PC-9 (cell line): ENCODE measurements at regions not wholly inside any gene's neighbourhood (a gene's known extent, or its start where the extent isn't known, plus 50 kb on each side); places are given as distances from the start of the nearest gene placed in this dataset.

Source experiments
- BruUV-seq: library from RNA; stranded (reverse); fragments of 400-500 nt; replicated peaks from 2 replicates; lab custom pipeline; 2021; lab: Mats Ljungman, UMichigan
- CTCF ChIA-PET: fragments of 300-600 bp; sonication (Branson Sonifier 250); formaldehyde crosslinking; loops from one replicate; lab custom pipeline; 2022; ENCODE audit warnings: antibody characterized with exemption; lab: Charles Lee
- POLR2A ChIA-PET: fragments of 300-600 bp; sonication (Branson Sonifier 250); formaldehyde crosslinking; loops from one replicate; lab custom pipeline; 2022; ENCODE audit warnings: antibody characterized with exemption; ENCODE audit not compliant: unreplicated experiment; lab: Charles Lee
- DNase-seq, 2 experiments: peaks; one replicate each; pipeline versions ENCODE4 v3.0.0 to v3.0.0-alpha.2; 2015 to 2022; ENCODE audit warnings: mixed read lengths in 1 of 2
- H2AFZ ChIP-seq: fragments of 200-600 bp; sonication (generic); 2 replicates; pipeline ENCODE4 v1.8.1; 2017; ENCODE audit warnings: antibody characterized with exemption
- H3F3A ChIP-seq: fragments of 200-600 bp; sonication (generic); 2 replicates; pipeline ENCODE4 v1.8.1; 2017; ENCODE audit warnings: antibody characterized with exemption, mild to moderate bottlenecking, low read depth; ENCODE audit not compliant: insufficient read depth
- H3K27ac ChIP-seq: fragments of 200-600 bp; sonication (generic); 2 replicates; pipeline ENCODE4 v1.6.1; 2016; ENCODE audit warnings: mixed run types
- H3K27me3 ChIP-seq: fragments of 200-600 bp; sonication (generic); 2 replicates; pipeline ENCODE4 v1.6.1; 2016; ENCODE audit warnings: low read depth, mixed run types; ENCODE audit not compliant: insufficient read depth
- H3K36me3 ChIP-seq: fragments of 200-600 bp; sonication (generic); 2 replicates; pipeline ENCODE4 v1.6.1; 2016; ENCODE audit warnings: low read depth, mixed run types
- H3K4me1 ChIP-seq: fragments of 200-600 bp; sonication (generic); replicated peaks from 2 replicates; pipeline ENCODE4 v1.6.1; 2016; ENCODE audit warnings: mixed run types; ENCODE audit not compliant: insufficient read depth
- H3K4me2 ChIP-seq: fragments of 200-600 bp; sonication (generic); 2 replicates; pipeline ENCODE4 v1.6.1; 2017; ENCODE audit warnings: mixed run types
- H3K4me3 ChIP-seq: fragments of 200-600 bp; sonication (generic); 2 replicates; pipeline ENCODE4 v1.6.1; 2016; ENCODE audit warnings: mixed run types
- H3K79me2 ChIP-seq: fragments of 200-600 bp; sonication (generic); 2 replicates; pipeline ENCODE4 v1.6.1; 2017; ENCODE audit warnings: low read depth, mixed run types
- H3K9me2 ChIP-seq: fragments of 200-600 bp; sonication (generic); 2 replicates; pipeline ENCODE4 v1.8.1; 2017; ENCODE audit warnings: mild to moderate bottlenecking; ENCODE audit not compliant: insufficient read depth
- H3K9me3 ChIP-seq: fragments of 200-600 bp; sonication (generic); 2 replicates; pipeline ENCODE4 v1.8.1; 2016; ENCODE audit warnings: low read depth; ENCODE audit not compliant: insufficient read depth
- H4K20me1 ChIP-seq: fragments of 200-600 bp; sonication (generic); 2 replicates; pipeline ENCODE4 v1.8.1; 2017; ENCODE audit not compliant: insufficient read depth
- EZH2 ChIP-seq: fragments of 200-600 bp; sonication (generic); IDR thresholded peaks from 2 replicates; pipeline ENCODE4 v1.8.0; 2017; ENCODE audit warnings: antibody characterized with exemption, low read depth
- intact Hi-C: fragments of 100-400 bp; cut with micrococcal nuclease; formaldehyde crosslinking; loops from one replicate; pipeline ENCODE4 v1.10.0; 2022; ENCODE audit not compliant: unreplicated experiment
- TF ChIP-seq, protein P1 (sequence below): fragments of 200-600 bp; sonication (generic); conservative IDR thresholded peaks from 2 replicates; pipeline ENCODE4 v1.6.1; 2017; ENCODE audit warnings: mixed run types, antibody characterized with exemption, mild to moderate bottlenecking, moderate library complexity

DNA sequence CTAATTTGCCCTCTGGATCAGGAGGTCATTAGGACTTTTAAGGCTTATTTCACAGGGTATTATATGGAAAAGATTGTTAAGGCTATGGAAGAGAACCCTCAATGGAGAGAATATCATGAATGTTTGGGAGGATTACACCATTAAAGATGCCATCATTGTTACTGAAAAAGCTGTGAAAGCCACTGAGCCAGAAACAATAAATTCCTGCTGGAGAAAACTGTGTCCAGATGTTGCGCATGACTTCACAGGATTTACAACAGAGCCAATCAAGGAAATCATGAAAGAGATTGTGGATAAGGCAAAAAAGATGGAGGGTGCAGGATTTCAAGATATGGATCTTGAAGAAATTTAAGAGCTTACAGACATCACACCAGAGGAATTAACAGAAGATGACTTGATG, 798.3 kb upstream of the SLC35B3 start:
- TF ChIP-seq, protein P1, sequence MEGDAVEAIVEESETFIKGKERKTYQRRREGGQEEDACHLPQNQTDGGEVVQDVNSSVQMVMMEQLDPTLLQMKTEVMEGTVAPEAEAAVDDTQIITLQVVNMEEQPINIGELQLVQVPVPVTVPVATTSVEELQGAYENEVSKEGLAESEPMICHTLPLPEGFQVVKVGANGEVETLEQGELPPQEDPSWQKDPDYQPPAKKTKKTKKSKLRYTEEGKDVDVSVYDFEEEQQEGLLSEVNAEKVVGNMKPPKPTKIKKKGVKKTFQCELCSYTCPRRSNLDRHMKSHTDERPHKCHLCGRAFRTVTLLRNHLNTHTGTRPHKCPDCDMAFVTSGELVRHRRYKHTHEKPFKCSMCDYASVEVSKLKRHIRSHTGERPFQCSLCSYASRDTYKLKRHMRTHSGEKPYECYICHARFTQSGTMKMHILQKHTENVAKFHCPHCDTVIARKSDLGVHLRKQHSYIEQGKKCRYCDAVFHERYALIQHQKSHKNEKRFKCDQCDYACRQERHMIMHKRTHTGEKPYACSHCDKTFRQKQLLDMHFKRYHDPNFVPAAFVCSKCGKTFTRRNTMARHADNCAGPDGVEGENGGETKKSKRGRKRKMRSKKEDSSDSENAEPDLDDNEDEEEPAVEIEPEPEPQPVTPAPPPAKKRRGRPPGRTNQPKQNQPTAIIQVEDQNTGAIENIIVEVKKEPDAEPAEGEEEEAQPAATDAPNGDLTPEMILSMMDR, result no peak
- no peak for TF ChIP-seq EZH2
- Histone ChIP-seq H3K79me2 (no peaks in the 10 kb centered on the region), H3K4me2 (no peak overlapping the region), H2AFZ (no peak overlapping the region), H3F3A (no peaks in the 10 kb centered on the region), H3K27ac (no peak overlapping the region), H3K9me2 (no peaks in the 10 kb centered on the region), H4K20me1 (no peaks in the 10 kb centered on the region), H3K27me3 (no peaks in the 10 kb centered on the region), H3K4me1 (no peaks in the 10 kb centered on the region), H3K36me3 (no peaks in the 10 kb centered on the region), H3K9me3 (no peaks in the 10 kb centered on the region), H3K4me3 (no peak overlapping the region)
- ChIA-PET POLR2A (no interaction called here), CTCF (no interaction called here)
- intact Hi-C loops, result no loop called here
- DNase-seq, result no peak
- BruUV-seq, result no TSS peak

DNA sequence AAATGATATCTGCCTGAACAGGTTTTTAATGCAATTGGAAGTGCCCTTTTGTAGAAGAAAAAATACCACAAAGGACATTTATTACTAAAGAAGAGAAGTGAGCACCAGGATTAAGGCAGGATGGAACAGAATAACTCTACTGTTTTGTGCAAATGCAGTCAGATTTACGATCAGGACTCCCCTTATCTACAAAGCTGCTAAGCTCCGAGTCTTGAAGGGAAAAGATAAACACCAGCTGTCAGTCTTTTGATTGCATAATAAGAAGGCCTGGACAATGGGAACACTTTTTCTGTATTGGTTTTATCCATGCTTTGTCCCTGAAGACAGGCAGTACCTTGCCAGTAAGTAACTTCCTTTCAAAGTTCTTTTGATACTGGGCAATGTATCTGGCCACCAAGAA, 797.9 kb upstream of the SLC35B3 start:
- Histone ChIP-seq H3K9me2 (no peaks in the 10 kb centered on the region), H3K79me2 (no peaks in the 10 kb centered on the region), H3K27me3 (no peaks in the 10 kb centered on the region), H3K4me1 (no peaks in the 10 kb centered on the region), H3K4me3 (no peak overlapping the region), H3K27ac (no peak overlapping the region), H3K4me2 (no peak overlapping the region), H3K9me3 (no peaks in the 10 kb centered on the region), H4K20me1 (no peaks in the 10 kb centered on the region), H3K36me3 (no peaks in the 10 kb centered on the region), H3F3A (no peaks in the 10 kb centered on the region), H2AFZ (no peak overlapping the region)
- BruUV-seq, result no TSS peak
- CTCF ChIA-PET, result no interaction called here
- TF ChIP-seq, protein P1, result no peak
- TF ChIP-seq EZH2, result no peak
- POLR2A ChIA-PET, result no interaction called here
- no peak for DNase-seq
- intact Hi-C loops, result no loop called here

DNA sequence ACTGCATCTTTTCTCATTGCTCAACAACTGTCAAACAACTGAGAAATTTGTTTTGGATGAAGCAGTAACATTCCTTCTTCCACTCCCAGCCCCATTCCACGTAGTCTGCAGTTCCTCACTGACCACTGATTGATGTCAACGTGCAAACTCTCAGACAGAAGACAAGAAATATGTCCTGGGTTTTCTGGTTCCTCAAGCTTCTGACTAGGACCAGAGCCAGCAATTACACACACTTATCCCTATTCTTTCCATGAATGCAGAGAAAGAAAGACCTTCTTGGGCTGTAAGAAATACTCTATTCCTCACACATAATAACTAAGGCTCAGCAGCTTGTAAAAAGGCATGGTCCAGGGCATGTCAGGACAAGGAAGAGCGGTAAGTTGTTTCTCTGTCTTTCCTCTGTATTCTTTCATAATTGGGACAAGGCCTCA, 790.1 kb upstream of the SLC35B3 start:
- intact Hi-C loops, result no loop called here
- Histone ChIP-seq H3K9me2 (no peaks in the 10 kb centered on the region), H3K4me1 (no peaks in the 10 kb centered on the region), H3K36me3 (no peaks in the 10 kb centered on the region), H3K9me3 (no peaks in the 10 kb centered on the region), H3K27ac (no peak overlapping the region), H2AFZ (no peak overlapping the region), H3K79me2 (no peaks in the 10 kb centered on the region), H3K27me3 (no peaks in the 10 kb centered on the region), H4K20me1 (no peaks in the 10 kb centered on the region), H3K4me3 (no peak overlapping the region), H3K4me2 (no peak overlapping the region), H3F3A (no peaks in the 10 kb centered on the region)
- CTCF ChIA-PET, result no interaction called here
- DNase-seq, result peak in 1 of 2 experiments; percentile 11
- BruUV-seq, result no TSS peak
- TF ChIP-seq EZH2, result no peak
- TF ChIP-seq, protein P1, result no peak
- POLR2A ChIA-PET, result no interaction called here
